Activated CD8-positive, alpha-beta T cell treated with anti-CD3 and anti-CD28 coated beads for 36 hours (primary cell): ENCODE measurements at regions not wholly inside any gene's neighbourhood (a gene's known extent, or its start where the extent isn't known, plus 50 kb on each side); places are given as distances from the start of the nearest gene placed in this dataset.

Experiments used
- ATAC-seq: fragments of 200-7000 bp; cut with Tn5 transposase; one replicate; pipeline ENCODE4 v1.10.0; 2021; ENCODE audit warnings: mild to moderate bottlenecking, moderate library complexity
- CTCF ChIA-PET: fragments of 350-600 bp; sonication (Branson Sonifier 250); formaldehyde crosslinking; loops from one replicate; lab custom pipeline; 2021; ENCODE audit warnings: antibody characterized with exemption; lab: Charles Lee
- POLR2A ChIA-PET: fragments of 350-600 bp; sonication (Branson Sonifier 250); formaldehyde crosslinking; loops from one replicate; lab custom pipeline; 2021; ENCODE audit warnings: antibody characterized with exemption; lab: Charles Lee
- DNase-seq: peaks from one replicate; pipeline ENCODE4 v3.0.0-alpha.2; 2020
- H3K27ac Mint-ChIP-seq: one replicate; pipeline ENCODE4 v1.8.0; 2021; ENCODE audit warnings: mild to moderate bottlenecking, mixed read lengths
- H3K27me3 Mint-ChIP-seq: one replicate; pipeline ENCODE4 v1.8.0; 2021; ENCODE audit warnings: mixed read lengths
- H3K36me3 Mint-ChIP-seq: one replicate; pipeline ENCODE4 v1.8.0; 2021; ENCODE audit warnings: low read depth, mixed read lengths
- H3K4me1 Mint-ChIP-seq: one replicate; pipeline ENCODE4 v1.8.0; 2021; ENCODE audit warnings: low read depth, mixed read lengths
- H3K4me3 Mint-ChIP-seq: one replicate; pipeline ENCODE4 v1.8.0; 2021; ENCODE audit warnings: mild to moderate bottlenecking, moderate library complexity, mixed read lengths
- H3K9me3 Mint-ChIP-seq: one replicate; pipeline ENCODE4 v1.8.0; 2021; ENCODE audit warnings: mixed read lengths
- CTCF ChIP-seq: fragments of 200-600 bp; IDR thresholded peaks from one replicate; pipeline ENCODE4 v1.8.0; 2022; ENCODE audit warnings: antibody characterized with exemption, mild to moderate bottlenecking
- intact Hi-C: fragments of 100-400 bp; cut with micrococcal nuclease; formaldehyde crosslinking; loops from one replicate; pipeline ENCODE4 v1.10.0; 2022

GRCh38 chr19:46546194-46546896, 50.7 kb upstream of the PNMA8B start:
- Mint-ChIP-seq H3K4me3 (no peak overlapping the region), H3K36me3 (no peaks in the 10 kb centered on the region), H3K4me1 (peaks cover 2% of the 10 kb centered on the region), H3K9me3 (peaks cover 12% of the 10 kb centered on the region), H3K27ac (no peak overlapping the region), H3K27me3 (peaks cover 3% of the 10 kb centered on the region)
- POLR2A ChIA-PET, result interaction anchor here (0.7 kb wide), 1 partner anchor 47 kb away, joined by 4 read pairs; no protein-coding TSS in a partner anchor
- CTCF ChIA-PET, result interaction anchor here (1.0 to 11.2 kb wide), 6 partner anchors 9 to 115 kb away, joined by 3 to 219 read pairs (median 6); partner anchors contain the start of gene DACT3
- no peak for TF ChIP-seq CTCF
- intact Hi-C loops, result no loop called here
- DNase-seq (peak; percentile 68), ATAC-seq (peak; percentile 90)

- CTCF ChIA-PET, result interaction anchor here (1.1 to 7.0 kb wide), 9 partner anchors 8 to 111 kb away, joined by 3 to 43 read pairs (median 4); partner anchors contain the start of gene DACT3
- Mint-ChIP-seq H3K4me3 (no peak overlapping the region), H3K36me3 (no peaks in the 10 kb centered on the region), H3K27me3 (peaks cover 4% of the 10 kb centered on the region), H3K9me3 (peaks cover 13% of the 10 kb centered on the region), H3K4me1 (peaks cover 2% of the 10 kb centered on the region), H3K27ac (no peak overlapping the region)
- ATAC-seq, result no peak
- intact Hi-C loops, result no loop called here
- POLR2A ChIA-PET, result no interaction called here
- no peak for TF ChIP-seq CTCF
- DNase-seq, result no peak
These were observed 50.4 kb upstream of the CALM3 start for GRCh38 chr19:46550684-46551083.

- H3K9me3 Mint-ChIP-seq, result peaks cover 13% of the 10 kb centered on the region
- ChIA-PET POLR2A (interaction anchor here (1.4 kb wide), 1 partner anchor 51 kb away, joined by 3 read pairs; no protein-coding TSS in a partner anchor), CTCF (interaction anchor here (0.6 to 7.0 kb wide), 6 partner anchors 8 to 110 kb away, joined by 3 to 43 read pairs (median 4); partner anchors contain the start of gene DACT3)
- H3K27me3 Mint-ChIP-seq, result peaks cover 4% of the 10 kb centered on the region
- ATAC-seq (no peak), DNase-seq (no peak)
- H3K36me3 Mint-ChIP-seq, result no peaks in the 10 kb centered on the region
- H3K4me3 Mint-ChIP-seq, result no peak overlapping the region
- no peak for TF ChIP-seq CTCF
- no peak overlapping the region for H3K27ac Mint-ChIP-seq
- peaks cover 2% of the 10 kb centered on the region for H3K4me1 Mint-ChIP-seq
- intact Hi-C loops, result no loop called here
These were observed 50.0 kb upstream of the CALM3 start for GRCh38 chr19:46551164-46551563.
